NB4 (cell line): ENCODE measurements at regions not wholly inside any gene's neighbourhood (a gene's known extent, or its start where the extent isn't known, plus 50 kb on each side); places are given as distances from the start of the nearest gene placed in this dataset.
"Not testable (repeated sequence)": the region's sequence is repeated elsewhere in the genome, so short reads cannot be mapped to it uniquely, and the experiment has no call there.

Experiments
- DNase-seq: peaks from one replicate; pipeline ENCODE4 v3.0.0; 2010; ENCODE audit warnings: low read depth
- H3K4me3 ChIP-seq: one replicate; pipeline ENCODE4 v1.5.1; 2011; ENCODE audit warnings: mild to moderate bottlenecking, low read depth, low read length, moderate library complexity
- MAX ChIP-seq: IDR thresholded peaks from 2 replicates; pipeline ENCODE4 v1.6.1; 2011; ENCODE audit warnings: low read depth, low read length
- MYC ChIP-seq: IDR thresholded peaks from 2 replicates; pipeline ENCODE4 v1.6.1; 2011; ENCODE audit warnings: low read depth, low read length
- POLR2A ChIP-seq: IDR thresholded peaks from 2 replicates; pipeline ENCODE4 v1.6.1; 2011; ENCODE audit warnings: mild to moderate bottlenecking; ENCODE audit not compliant: insufficient read length; ENCODE audit errors: extremely low read depth
- TF ChIP-seq, protein P1 (sequence below): IDR thresholded peaks from one replicate; pipeline ENCODE4 v1.5.1; 2012; ENCODE audit warnings: low read depth, low read length

DNA sequence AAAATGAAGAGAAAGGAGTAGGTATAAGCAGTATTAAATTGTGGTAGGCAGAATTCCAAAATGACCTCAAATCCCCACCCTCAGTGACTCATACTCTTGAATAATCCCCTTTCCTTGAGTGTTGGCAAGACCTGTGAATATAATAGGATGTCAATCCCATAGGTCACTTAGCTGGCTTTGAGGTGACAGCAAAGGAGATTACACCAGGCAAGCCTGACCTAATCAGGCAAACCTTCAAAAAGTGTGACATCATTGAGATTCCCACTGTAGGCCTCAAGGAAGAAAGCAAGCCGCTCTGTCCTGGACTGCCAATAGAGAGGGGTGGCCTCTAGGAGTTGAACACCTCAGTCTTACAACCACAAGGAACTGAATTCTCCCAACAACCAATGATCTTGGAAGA lies 535.2 kb downstream of the RBFOX1 start:
- DNase-seq, result no peak
- H3K4me3 ChIP-seq, result no peak overlapping the region
- TF ChIP-seq, protein P1, sequence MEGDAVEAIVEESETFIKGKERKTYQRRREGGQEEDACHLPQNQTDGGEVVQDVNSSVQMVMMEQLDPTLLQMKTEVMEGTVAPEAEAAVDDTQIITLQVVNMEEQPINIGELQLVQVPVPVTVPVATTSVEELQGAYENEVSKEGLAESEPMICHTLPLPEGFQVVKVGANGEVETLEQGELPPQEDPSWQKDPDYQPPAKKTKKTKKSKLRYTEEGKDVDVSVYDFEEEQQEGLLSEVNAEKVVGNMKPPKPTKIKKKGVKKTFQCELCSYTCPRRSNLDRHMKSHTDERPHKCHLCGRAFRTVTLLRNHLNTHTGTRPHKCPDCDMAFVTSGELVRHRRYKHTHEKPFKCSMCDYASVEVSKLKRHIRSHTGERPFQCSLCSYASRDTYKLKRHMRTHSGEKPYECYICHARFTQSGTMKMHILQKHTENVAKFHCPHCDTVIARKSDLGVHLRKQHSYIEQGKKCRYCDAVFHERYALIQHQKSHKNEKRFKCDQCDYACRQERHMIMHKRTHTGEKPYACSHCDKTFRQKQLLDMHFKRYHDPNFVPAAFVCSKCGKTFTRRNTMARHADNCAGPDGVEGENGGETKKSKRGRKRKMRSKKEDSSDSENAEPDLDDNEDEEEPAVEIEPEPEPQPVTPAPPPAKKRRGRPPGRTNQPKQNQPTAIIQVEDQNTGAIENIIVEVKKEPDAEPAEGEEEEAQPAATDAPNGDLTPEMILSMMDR, result no peak
- TF ChIP-seq MYC, result no peak
- no peak for TF ChIP-seq MAX
- TF ChIP-seq POLR2A, result no peak

DNA sequence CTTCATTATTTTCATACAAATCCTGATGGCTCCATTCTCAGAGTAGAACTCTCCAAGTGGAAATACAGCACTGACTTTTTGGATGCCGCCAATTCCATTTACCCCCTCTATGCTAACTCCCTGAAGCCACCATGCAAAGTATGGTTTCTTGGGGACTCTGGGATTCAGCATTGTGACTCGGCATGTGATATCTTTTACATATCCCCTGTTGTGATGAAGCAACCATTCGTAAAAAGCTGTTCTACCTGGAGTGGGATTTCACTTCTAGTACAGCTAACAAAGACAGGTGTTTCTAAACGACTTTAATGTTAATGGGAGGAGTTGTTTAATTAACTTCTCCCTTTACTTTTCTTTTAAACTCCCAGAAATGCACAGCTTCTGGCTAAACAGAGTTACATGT lies 533.5 kb downstream of the RBFOX1 start:
- no peak overlapping the region for H3K4me3 ChIP-seq
- no peak for DNase-seq
- TF ChIP-seq, protein P1, result no peak
- no peak for TF ChIP-seq MAX
- TF ChIP-seq MYC, result no peak
- no peak for TF ChIP-seq POLR2A

GRCh38 chr16:7865393-7865792 lies 532.7 kb downstream of the RBFOX1 start:
- DNase-seq, H3K4me3 ChIP-seq: not testable (repeated sequence)

DNA sequence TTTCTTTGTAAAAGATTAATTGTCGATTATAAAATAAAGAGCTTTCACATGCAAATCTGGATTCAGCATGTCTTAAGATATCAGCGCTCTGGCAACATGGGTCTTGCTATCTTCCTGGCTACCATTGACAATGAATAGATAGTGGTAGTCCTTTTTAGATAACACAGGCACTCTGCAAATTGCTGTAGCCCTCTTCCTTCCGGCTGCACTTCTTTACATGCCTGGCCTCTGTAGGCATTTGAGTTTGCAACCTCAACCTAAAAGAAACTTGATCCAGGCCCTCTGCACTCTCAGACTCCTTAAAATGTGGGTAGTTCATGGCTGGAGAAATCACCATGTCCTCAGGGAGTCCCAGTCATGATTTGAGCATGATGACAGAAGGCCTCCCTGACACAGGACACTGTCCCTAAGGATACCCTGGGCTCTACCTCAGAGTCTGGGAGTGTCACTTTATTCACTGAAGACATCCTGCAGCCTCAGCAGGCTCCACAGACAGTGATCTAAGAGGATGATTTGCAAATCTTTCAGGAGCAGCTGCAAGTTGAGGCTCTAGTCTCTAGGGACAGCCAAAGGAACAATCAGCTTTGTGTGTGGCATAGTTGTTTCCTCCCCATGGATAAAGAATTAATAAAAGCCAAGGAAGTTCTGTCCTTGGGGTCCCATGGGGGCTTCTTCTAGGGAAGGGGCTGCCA lies 529.4 kb downstream of the RBFOX1 start:
- H3K4me3 ChIP-seq, result no peak overlapping the region
- TF ChIP-seq, protein P1, result no peak
- no peak for TF ChIP-seq POLR2A
- no peak for TF ChIP-seq MAX
- TF ChIP-seq MYC, result no peak
- DNase-seq, result no peak

- no peak overlapping the region for H3K4me3 ChIP-seq
- DNase-seq, result no peak
- TF ChIP-seq MYC (no peak), MAX (no peak), POLR2A (no peak)
- TF ChIP-seq, protein P1, result no peak
These were observed 520.6 kb downstream of the RBFOX1 start for GRCh38 chr16:7853197-7853596.

DNA sequence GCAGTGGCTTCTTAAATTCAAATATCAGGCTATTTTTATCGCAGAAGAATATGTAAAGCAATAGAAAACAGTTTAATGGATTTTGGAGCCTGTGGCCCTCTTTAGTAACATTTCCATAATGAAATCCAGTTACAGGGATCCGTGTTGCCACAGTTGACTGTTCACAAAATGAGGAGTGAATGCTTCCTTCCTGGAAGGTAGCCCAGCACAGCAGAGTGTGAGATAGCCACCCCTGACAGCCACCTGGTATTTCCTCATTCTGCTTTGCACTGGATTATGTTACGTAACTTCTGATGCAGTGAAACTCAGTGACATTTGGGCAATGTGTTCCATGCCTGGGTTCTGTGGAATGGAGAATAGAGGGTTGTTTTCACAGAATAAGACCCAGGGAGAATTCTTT lies 517.2 kb downstream of the RBFOX1 start:
- no peak overlapping the region for H3K4me3 ChIP-seq
- TF ChIP-seq POLR2A (no peak), MAX (no peak), MYC (no peak)
- TF ChIP-seq, protein P1, result no peak
- no peak for DNase-seq
